ENCODE measurements at regions not wholly inside any gene's neighbourhood (a gene's known extent, or its start where the extent isn't known, plus 50 kb on each side); places are given as distances from the start of the nearest gene placed in this dataset.

GRCh38 chr2:6417050-6417449, 448.7 kb downstream of the CMPK2 start:
- no peak for TF ChIP-seq CTCF (IDR thresholded peaks at IDR 0.05)
- no peak for TF ChIP-seq POLR2A (IDR thresholded peaks at IDR 0.05)
- TF ChIP-seq POLR2AphosphoS5 (IDR thresholded peaks at IDR 0.05) = no peak
- no peak for TF ChIP-seq EP300 (IDR thresholded peaks at IDR 0.05)
